ENCODE measurements at regions not wholly inside any gene's neighbourhood (a gene's known extent, or its start where the extent isn't known, plus 50 kb on each side); places are given as distances from the start of the nearest gene placed in this dataset.
A peak's percentile ranks its signal among the peaks of the same experiment; 100 is the strongest.

- Histone ChIP-seq H3K27me3 (no peaks in the 10 kb centered on the region), H3K27ac (no peak overlapping the region), H3K36me3 (no peaks in the 10 kb centered on the region), H3K4me3 (no peak overlapping the region), H3K4me1 (no peaks in the 10 kb centered on the region), H3K9me3 (no peaks in the 10 kb centered on the region)
- DNase-seq, result no peak
- TF ChIP-seq POLR2A (IDR thresholded peaks at IDR 0.05), result no peak
- TF ChIP-seq CTCF (IDR thresholded peaks at IDR 0.05), result no peak
- intact Hi-C loops (cut with DNase I; ENCODE audit: low total_unique reads), result no loop called here
These were observed 232.9 kb downstream of the TJP1 start for GRCh38 chr15:29589416-29589815.

- no peak overlapping the region for H3K4me3 ChIP-seq
- no peak overlapping the region for H3K27ac ChIP-seq
- no peak for TF ChIP-seq POLR2A (IDR thresholded peaks at IDR 0.05)
- TF ChIP-seq CTCF (IDR thresholded peaks at IDR 0.05), result no peak
- peaks cover 0 to 18% of the 10 kb centered on the region in 2 donors for H3K27me3 ChIP-seq
- intact Hi-C loops (cut with DNase I; ENCODE audit: low total_unique reads), result no loop called here
- no peak for DNase-seq
- no peaks in the 10 kb centered on the region for H3K9me3 ChIP-seq
- peaks cover 0 to 11% of the 10 kb centered on the region in 2 donors for H3K4me1 ChIP-seq
- no peaks in the 10 kb centered on the region for H3K36me3 ChIP-seq
These were observed 248.9 kb downstream of the TJP1 start for GRCh38 chr15:29573197-29573838.

- H3K27me3 ChIP-seq, result peaks cover 0 to 26% of the 10 kb centered on the region in 2 donors
- peaks cover 0 to 11% of the 10 kb centered on the region in 2 donors for H3K4me1 ChIP-seq
- H3K4me3 ChIP-seq, result no peak overlapping the region
- intact Hi-C loops (cut with DNase I; ENCODE audit: low total_unique reads), result no loop called here
- no peaks in the 10 kb centered on the region for H3K36me3 ChIP-seq
- no peaks in the 10 kb centered on the region for H3K9me3 ChIP-seq
- no peak for TF ChIP-seq CTCF (IDR thresholded peaks at IDR 0.05)
- no peak for TF ChIP-seq POLR2A (IDR thresholded peaks at IDR 0.05)
- H3K27ac ChIP-seq, result no peak overlapping the region
- no peak for DNase-seq
These were observed 250.4 kb downstream of the TJP1 start for GRCh38 chr15:29571792-29572431.

GRCh38 chr15:29570948-29571791 lies 251.1 kb downstream of the TJP1 start:
- Histone ChIP-seq H3K9me3 (no peaks in the 10 kb centered on the region), H3K36me3 (no peaks in the 10 kb centered on the region), H3K4me1 (peaks cover 0 to 11% of the 10 kb centered on the region in 2 donors), H3K4me3 (peak overlapping the region; percentile 24 to 32), H3K27me3 (peaks cover 0 to 26% of the 10 kb centered on the region in 2 donors), H3K27ac (no peak overlapping the region)
- DNase-seq, result no peak
- TF ChIP-seq POLR2A (IDR thresholded peaks at IDR 0.05) (no peak), CTCF (IDR thresholded peaks at IDR 0.05) (no peak)
- intact Hi-C loops (cut with DNase I; ENCODE audit: low total_unique reads), result no loop called here
